ENCODE measurements at regions not wholly inside any gene's neighbourhood (a gene's known extent, or its start where the extent isn't known, plus 50 kb on each side); places are given as distances from the start of the nearest gene placed in this dataset.
"Not testable (repeated sequence)": the region's sequence is repeated elsewhere in the genome, so short reads cannot be mapped to it uniquely, and the experiment has no call there.

GRCh38 chr14:83711046-83711445 is 1818.9 kb upstream of the FLRT2 start:
- DNase-seq (ENCODE audit: extremely low read depth, insufficient read length): no peak
- Histone ChIP-seq H3K36me3 (ENCODE audit: control insufficient read depth, insufficient read depth, low read length) (no peaks in the 10 kb centered on the region), H3K4me3 (replicated peaks; ENCODE audit: low read depth, low read length) (no peak overlapping the region), H3K27me3 (replicated peaks; ENCODE audit: control insufficient read depth, insufficient read depth, low read length) (no peaks in the 10 kb centered on the region)
- no peak for TF ChIP-seq CTCF (IDR thresholded peaks at IDR 0.05; ENCODE audit: insufficient read depth, low read length, poor library complexity, severe bottlenecking)

GRCh38 chr14:83712418-83713129 is 1817.4 kb upstream of the FLRT2 start:
- TF ChIP-seq CTCF (IDR thresholded peaks at IDR 0.05; ENCODE audit: insufficient read depth, low read length, poor library complexity, severe bottlenecking): no peak
- no peaks in the 10 kb centered on the region for H3K36me3 ChIP-seq (ENCODE audit: control insufficient read depth, insufficient read depth, low read length)
- no peak overlapping the region for H3K4me3 ChIP-seq (replicated peaks; ENCODE audit: low read depth, low read length)
- H3K27me3 ChIP-seq (replicated peaks; ENCODE audit: control insufficient read depth, insufficient read depth, low read length): no peaks in the 10 kb centered on the region
- no peak for DNase-seq (ENCODE audit: extremely low read depth, insufficient read length)

- Histone ChIP-seq H3K27me3 (replicated peaks; ENCODE audit: control insufficient read depth, insufficient read depth, low read length) (no peaks in the 10 kb centered on the region), H3K36me3 (ENCODE audit: control insufficient read depth, insufficient read depth, low read length) (no peaks in the 10 kb centered on the region), H3K4me3 (replicated peaks; ENCODE audit: low read depth, low read length) (no peak overlapping the region)
- no peak for DNase-seq (ENCODE audit: extremely low read depth, insufficient read length)
- TF ChIP-seq CTCF (IDR thresholded peaks at IDR 0.05; ENCODE audit: insufficient read depth, low read length, poor library complexity, severe bottlenecking): no peak
Observed at GRCh38 chr14:83713732-83714131, 1816.2 kb upstream of the FLRT2 start.

GRCh38 chr14:83714151-83714550 is 1815.8 kb upstream of the FLRT2 start:
- H3K36me3 ChIP-seq (ENCODE audit: control insufficient read depth, insufficient read depth, low read length): no peaks in the 10 kb centered on the region
- no peak for DNase-seq (ENCODE audit: extremely low read depth, insufficient read length)
- no peak for TF ChIP-seq CTCF (IDR thresholded peaks at IDR 0.05; ENCODE audit: insufficient read depth, low read length, poor library complexity, severe bottlenecking)
- no peaks in the 10 kb centered on the region for H3K27me3 ChIP-seq (replicated peaks; ENCODE audit: control insufficient read depth, insufficient read depth, low read length)
- H3K4me3 ChIP-seq (replicated peaks; ENCODE audit: low read depth, low read length): no peak overlapping the region

- not testable (repeated sequence) for H3K27me3 ChIP-seq (replicated peaks; ENCODE audit: control insufficient read depth, insufficient read depth, low read length); DNase-seq (ENCODE audit: extremely low read depth, insufficient read length); H3K4me3 ChIP-seq (replicated peaks; ENCODE audit: low read depth, low read length); H3K36me3 ChIP-seq (ENCODE audit: control insufficient read depth, insufficient read depth, low read length)
Observed at GRCh38 chr14:83719435-83719834, 1810.5 kb upstream of the FLRT2 start.

GRCh38 chr14:83733670-83734069 is 1796.3 kb upstream of the FLRT2 start:
- DNase-seq (ENCODE audit: extremely low read depth, insufficient read length): no peak
- Histone ChIP-seq H3K4me3 (replicated peaks; ENCODE audit: low read depth, low read length) (no peak overlapping the region), H3K27me3 (replicated peaks; ENCODE audit: control insufficient read depth, insufficient read depth, low read length) (no peaks in the 10 kb centered on the region), H3K36me3 (ENCODE audit: control insufficient read depth, insufficient read depth, low read length) (no peaks in the 10 kb centered on the region)
- TF ChIP-seq CTCF (IDR thresholded peaks at IDR 0.05; ENCODE audit: insufficient read depth, low read length, poor library complexity, severe bottlenecking): no peak
